ENCODE measurements at regions not wholly inside any gene's neighbourhood (a gene's known extent, or its start where the extent isn't known, plus 50 kb on each side); places are given as distances from the start of the nearest gene placed in this dataset.

- Histone ChIP-seq H3K27ac (ENCODE audit: low read depth, low read length) (no peak overlapping the region), H3K36me3 (ENCODE audit: low read length) (no peaks in the 10 kb centered on the region), H3K9me3 (ENCODE audit: insufficient read depth, low read length) (no peaks in the 10 kb centered on the region), H3K79me2 (ENCODE audit: insufficient read depth, low read length) (no peaks in the 10 kb centered on the region), H3K9ac (ENCODE audit: low read length) (no peak overlapping the region), H3F3A (ENCODE audit: insufficient read depth) (0 out of 2 replicates have a peak, but pooled peaks cover 5% of the 10 kb centered on the region), H3K27me3 (ENCODE audit: low read length) (no peaks in the 10 kb centered on the region), H3K4me3 (ENCODE audit: insufficient read depth, low read length, poor library complexity, severe bottlenecking) (no peak overlapping the region), H4K20me1 (ENCODE audit: low read depth, low read length) (no peaks in the 10 kb centered on the region), H3K4me2 (ENCODE audit: low read depth, low read length, poor library complexity, severe bottlenecking) (peak overlapping the region; percentile 99), H2AFZ (ENCODE audit: low read depth, low read length, severe bottlenecking) (no peak overlapping the region), H3K9me2 (replicated peaks; ENCODE audit: insufficient read depth, low read length) (no peaks in the 10 kb centered on the region)
- TF ChIP-seq, protein P1, sequence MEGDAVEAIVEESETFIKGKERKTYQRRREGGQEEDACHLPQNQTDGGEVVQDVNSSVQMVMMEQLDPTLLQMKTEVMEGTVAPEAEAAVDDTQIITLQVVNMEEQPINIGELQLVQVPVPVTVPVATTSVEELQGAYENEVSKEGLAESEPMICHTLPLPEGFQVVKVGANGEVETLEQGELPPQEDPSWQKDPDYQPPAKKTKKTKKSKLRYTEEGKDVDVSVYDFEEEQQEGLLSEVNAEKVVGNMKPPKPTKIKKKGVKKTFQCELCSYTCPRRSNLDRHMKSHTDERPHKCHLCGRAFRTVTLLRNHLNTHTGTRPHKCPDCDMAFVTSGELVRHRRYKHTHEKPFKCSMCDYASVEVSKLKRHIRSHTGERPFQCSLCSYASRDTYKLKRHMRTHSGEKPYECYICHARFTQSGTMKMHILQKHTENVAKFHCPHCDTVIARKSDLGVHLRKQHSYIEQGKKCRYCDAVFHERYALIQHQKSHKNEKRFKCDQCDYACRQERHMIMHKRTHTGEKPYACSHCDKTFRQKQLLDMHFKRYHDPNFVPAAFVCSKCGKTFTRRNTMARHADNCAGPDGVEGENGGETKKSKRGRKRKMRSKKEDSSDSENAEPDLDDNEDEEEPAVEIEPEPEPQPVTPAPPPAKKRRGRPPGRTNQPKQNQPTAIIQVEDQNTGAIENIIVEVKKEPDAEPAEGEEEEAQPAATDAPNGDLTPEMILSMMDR (IDR thresholded peaks at IDR 0.05; ENCODE audit: insufficient read depth, low read length, poor library complexity, severe bottlenecking) = no peak
- no peak for TF ChIP-seq EZH2phosphoT487 (conservative IDR thresholded peaks at IDR 0.05; ENCODE audit: low read length)
Measured at GRCh38 chr14:89616425-89616824, 199.4 kb upstream of the FOXN3 start.

DNA sequence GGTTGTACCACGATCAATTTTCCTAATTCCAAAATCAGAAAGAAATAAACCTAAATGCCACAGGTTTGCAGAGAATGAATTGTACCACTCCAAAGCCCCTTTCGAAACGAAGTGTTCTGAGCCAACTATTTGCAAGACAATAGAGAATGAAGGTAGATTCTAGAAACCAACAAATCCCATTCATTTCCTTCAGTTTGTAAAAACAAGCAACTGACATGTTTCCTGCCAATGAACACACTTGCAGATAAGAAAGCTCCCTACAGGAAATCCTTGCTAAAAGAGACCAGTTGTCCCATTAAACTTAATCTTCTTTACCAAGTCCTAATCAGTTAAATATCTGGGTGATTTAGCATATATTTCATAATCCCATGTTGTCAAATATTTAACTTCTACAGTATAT, 198.4 kb upstream of the FOXN3 start:
- Histone ChIP-seq H3K27ac (ENCODE audit: low read depth, low read length) (no peak overlapping the region), H3K79me2 (ENCODE audit: insufficient read depth, low read length) (no peaks in the 10 kb centered on the region), H3K4me2 (ENCODE audit: low read depth, low read length, poor library complexity, severe bottlenecking) (no peak overlapping the region)

DNA sequence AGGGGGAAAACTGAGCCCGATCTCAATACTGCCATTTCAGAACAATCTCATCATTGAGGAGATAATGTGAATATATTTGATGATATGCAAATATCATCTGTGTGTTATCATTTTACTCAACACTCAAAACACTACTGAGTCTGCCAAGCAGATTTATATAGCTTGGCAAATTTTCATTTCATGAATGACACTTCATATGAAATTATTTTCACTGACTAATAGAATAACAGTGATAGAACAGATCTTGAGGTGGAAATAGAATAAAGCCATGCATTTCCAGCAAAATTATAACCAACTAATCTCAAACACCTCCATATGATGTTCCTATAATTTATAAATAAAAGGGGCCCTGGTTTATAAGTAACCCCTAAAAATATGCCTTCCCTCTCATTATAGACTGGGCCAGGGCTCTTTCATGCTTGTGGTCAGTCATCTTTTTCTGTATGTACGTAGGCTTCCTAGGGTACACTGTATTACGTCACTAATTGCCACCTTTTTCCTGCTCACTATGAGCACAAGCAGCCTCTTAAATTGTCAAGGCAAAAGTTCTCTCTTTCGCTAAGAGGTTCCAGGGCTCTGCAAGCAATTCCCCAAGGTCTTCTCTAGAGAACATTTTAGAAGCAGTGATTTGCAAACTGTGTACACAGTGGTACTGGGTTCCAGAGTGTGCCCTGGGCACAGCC, 197.1 kb upstream of the FOXN3 start:
- Histone ChIP-seq H3K79me2 (ENCODE audit: insufficient read depth, low read length) (no peaks in the 10 kb centered on the region), H4K20me1 (ENCODE audit: low read depth, low read length) (no peaks in the 10 kb centered on the region), H3K9me3 (ENCODE audit: insufficient read depth, low read length) (no peaks in the 10 kb centered on the region), H3K4me3 (ENCODE audit: insufficient read depth, low read length, poor library complexity, severe bottlenecking) (no peak overlapping the region), H3K36me3 (ENCODE audit: low read length) (no peaks in the 10 kb centered on the region), H3K27ac (ENCODE audit: low read depth, low read length) (no peak overlapping the region), H3F3A (ENCODE audit: insufficient read depth) (0 out of 2 replicates have a peak, but pooled peaks cover 5% of the 10 kb centered on the region), H2AFZ (ENCODE audit: low read depth, low read length, severe bottlenecking) (no peak overlapping the region), H3K9me2 (replicated peaks; ENCODE audit: insufficient read depth, low read length) (no peaks in the 10 kb centered on the region), H3K9ac (ENCODE audit: low read length) (no peak overlapping the region), H3K27me3 (ENCODE audit: low read length) (no peaks in the 10 kb centered on the region), H3K4me2 (ENCODE audit: low read depth, low read length, poor library complexity, severe bottlenecking) (no peak overlapping the region)
- TF ChIP-seq EZH2phosphoT487 (conservative IDR thresholded peaks at IDR 0.05; ENCODE audit: low read length) = no peak
- TF ChIP-seq, protein P1 (IDR thresholded peaks at IDR 0.05; ENCODE audit: insufficient read depth, low read length, poor library complexity, severe bottlenecking) = no peak

More for the DNA sequence above, 198.4 kb upstream of the FOXN3 start:
- Histone ChIP-seq H3F3A (ENCODE audit: insufficient read depth) (0 out of 2 replicates have a peak, but pooled peaks cover 5% of the 10 kb centered on the region), H3K9me3 (ENCODE audit: insufficient read depth, low read length) (no peaks in the 10 kb centered on the region), H4K20me1 (ENCODE audit: low read depth, low read length) (no peaks in the 10 kb centered on the region), H3K9ac (ENCODE audit: low read length) (no peak overlapping the region), H3K36me3 (ENCODE audit: low read length) (no peaks in the 10 kb centered on the region), H3K9me2 (replicated peaks; ENCODE audit: insufficient read depth, low read length) (no peaks in the 10 kb centered on the region), H3K27me3 (ENCODE audit: low read length) (no peaks in the 10 kb centered on the region), H3K4me3 (ENCODE audit: insufficient read depth, low read length, poor library complexity, severe bottlenecking) (no peak overlapping the region), H2AFZ (ENCODE audit: low read depth, low read length, severe bottlenecking) (no peak overlapping the region)
- TF ChIP-seq EZH2phosphoT487 (conservative IDR thresholded peaks at IDR 0.05; ENCODE audit: low read length) = no peak
- TF ChIP-seq, protein P1 (IDR thresholded peaks at IDR 0.05; ENCODE audit: insufficient read depth, low read length, poor library complexity, severe bottlenecking) = no peak

Measured in SU-DHL-6 (cell line).